ENCODE measurements at regions not wholly inside any gene's neighbourhood (a gene's known extent, or its start where the extent isn't known, plus 50 kb on each side); places are given as distances from the start of the nearest gene placed in this dataset.

GRCh38 chr9:16202914-16203728, 650.3 kb downstream of the CCDC171 start:
- TF ChIP-seq CTCF (conservative IDR thresholded peaks at IDR 0.05; ENCODE audit: low read length) (no peak), EZH2phosphoT487 (IDR thresholded peaks at IDR 0.05; ENCODE audit: borderline replicate concordance, low read depth, low read length) (no peak)
